D721Med (cell line): ENCODE measurements at regions not wholly inside any gene's neighbourhood (a gene's known extent, or its start where the extent isn't known, plus 50 kb on each side); places are given as distances from the start of the nearest gene placed in this dataset.
"Not testable (repeated sequence)": the region's sequence is repeated elsewhere in the genome, so short reads cannot be mapped to it uniquely, and the experiment has no call there.

Source experiments
- DNase-seq: peaks from one replicate; pipeline ENCODE4 v3.0.0; 2011; ENCODE audit warnings: low spot score; ENCODE audit not compliant: insufficient read length
- FAIRE-seq: peaks from 2 replicates; lab custom pipeline; 2011; peaks lifted over from hg19 to GRCh38; lab: Jason Lieb, UNC
- TF ChIP-seq, protein P1 (sequence below): IDR thresholded peaks from 2 replicates; pipeline ENCODE4 v1.5.1; 2012; ENCODE audit warnings: mild to moderate bottlenecking, control low read depth; ENCODE audit not compliant: insufficient read depth; ENCODE audit errors: missing control alignments

DNA sequence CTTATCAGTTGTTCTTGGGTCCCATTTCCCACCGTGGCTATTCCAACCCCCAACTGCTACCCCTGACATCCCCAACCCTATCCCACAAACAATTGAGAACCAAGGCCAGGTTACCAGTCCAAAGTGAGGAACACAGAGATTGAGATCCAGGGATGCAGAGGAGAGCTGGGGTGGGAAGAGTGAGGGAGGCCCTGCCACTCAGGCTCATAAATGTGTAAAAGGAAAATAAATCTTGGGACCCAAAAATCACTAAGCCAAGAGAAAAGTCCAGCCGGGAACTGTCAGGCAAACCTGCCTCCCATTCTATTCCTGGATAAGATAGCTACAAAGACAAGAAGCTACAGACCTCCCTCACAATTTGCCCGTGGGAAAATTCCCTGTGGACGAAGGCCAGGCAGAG is 101.1 kb upstream of the DLG1 start:
- TF ChIP-seq, protein P1, sequence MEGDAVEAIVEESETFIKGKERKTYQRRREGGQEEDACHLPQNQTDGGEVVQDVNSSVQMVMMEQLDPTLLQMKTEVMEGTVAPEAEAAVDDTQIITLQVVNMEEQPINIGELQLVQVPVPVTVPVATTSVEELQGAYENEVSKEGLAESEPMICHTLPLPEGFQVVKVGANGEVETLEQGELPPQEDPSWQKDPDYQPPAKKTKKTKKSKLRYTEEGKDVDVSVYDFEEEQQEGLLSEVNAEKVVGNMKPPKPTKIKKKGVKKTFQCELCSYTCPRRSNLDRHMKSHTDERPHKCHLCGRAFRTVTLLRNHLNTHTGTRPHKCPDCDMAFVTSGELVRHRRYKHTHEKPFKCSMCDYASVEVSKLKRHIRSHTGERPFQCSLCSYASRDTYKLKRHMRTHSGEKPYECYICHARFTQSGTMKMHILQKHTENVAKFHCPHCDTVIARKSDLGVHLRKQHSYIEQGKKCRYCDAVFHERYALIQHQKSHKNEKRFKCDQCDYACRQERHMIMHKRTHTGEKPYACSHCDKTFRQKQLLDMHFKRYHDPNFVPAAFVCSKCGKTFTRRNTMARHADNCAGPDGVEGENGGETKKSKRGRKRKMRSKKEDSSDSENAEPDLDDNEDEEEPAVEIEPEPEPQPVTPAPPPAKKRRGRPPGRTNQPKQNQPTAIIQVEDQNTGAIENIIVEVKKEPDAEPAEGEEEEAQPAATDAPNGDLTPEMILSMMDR = no peak
- no peak for FAIRE-seq
- no peak for DNase-seq

DNA sequence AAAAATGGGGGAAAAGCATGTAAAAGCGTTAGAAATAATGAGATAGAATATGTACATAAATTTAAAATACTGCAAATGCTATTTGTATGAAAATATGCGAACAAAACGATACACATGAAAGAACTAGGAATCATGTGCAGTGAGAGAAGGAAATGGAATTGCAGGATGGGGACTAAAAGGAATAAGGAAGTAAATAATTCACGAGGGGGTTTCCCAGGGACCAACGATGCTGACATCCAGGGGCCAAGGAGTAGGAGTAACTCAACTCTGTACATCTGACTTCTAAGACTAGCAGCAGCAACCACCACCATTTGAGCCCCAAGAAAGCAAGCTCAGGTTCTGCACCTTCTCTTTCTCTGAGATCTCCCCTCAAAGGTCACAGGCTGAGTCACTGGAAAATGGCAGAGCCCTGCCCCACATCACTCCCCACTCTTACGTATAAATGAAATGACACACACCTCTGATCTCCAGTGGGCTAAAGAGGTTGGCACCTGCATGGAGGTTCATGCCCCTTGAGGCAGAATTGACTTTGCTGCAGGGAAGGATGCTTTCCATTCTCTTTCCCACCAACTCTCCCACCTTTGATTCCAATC is 100.0 kb upstream of the DLG1 start:
- DNase-seq = no peak
- FAIRE-seq = no peak
- TF ChIP-seq, protein P1 = no peak

DNA sequence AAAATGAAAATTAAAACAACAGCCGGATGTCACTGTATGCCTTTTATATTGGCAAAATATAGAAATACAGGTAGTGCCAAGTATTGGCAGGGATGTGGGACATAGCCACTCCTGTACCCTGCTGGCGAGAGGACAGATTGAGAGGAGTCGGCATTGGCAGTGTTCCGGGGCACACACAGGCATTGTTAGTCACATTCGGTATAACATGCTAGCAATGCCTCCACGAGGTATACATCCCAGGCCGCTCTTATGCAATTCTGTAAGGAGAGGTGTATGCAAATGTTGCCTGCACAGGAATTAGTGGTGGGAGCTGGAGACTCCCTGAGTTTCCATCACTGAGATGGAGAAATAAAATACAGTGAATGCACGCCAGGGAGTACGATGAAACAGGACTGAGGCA is 99.4 kb upstream of the DLG1 start:
- TF ChIP-seq, protein P1 = no peak
- no peak for FAIRE-seq
- no peak for DNase-seq

DNA sequence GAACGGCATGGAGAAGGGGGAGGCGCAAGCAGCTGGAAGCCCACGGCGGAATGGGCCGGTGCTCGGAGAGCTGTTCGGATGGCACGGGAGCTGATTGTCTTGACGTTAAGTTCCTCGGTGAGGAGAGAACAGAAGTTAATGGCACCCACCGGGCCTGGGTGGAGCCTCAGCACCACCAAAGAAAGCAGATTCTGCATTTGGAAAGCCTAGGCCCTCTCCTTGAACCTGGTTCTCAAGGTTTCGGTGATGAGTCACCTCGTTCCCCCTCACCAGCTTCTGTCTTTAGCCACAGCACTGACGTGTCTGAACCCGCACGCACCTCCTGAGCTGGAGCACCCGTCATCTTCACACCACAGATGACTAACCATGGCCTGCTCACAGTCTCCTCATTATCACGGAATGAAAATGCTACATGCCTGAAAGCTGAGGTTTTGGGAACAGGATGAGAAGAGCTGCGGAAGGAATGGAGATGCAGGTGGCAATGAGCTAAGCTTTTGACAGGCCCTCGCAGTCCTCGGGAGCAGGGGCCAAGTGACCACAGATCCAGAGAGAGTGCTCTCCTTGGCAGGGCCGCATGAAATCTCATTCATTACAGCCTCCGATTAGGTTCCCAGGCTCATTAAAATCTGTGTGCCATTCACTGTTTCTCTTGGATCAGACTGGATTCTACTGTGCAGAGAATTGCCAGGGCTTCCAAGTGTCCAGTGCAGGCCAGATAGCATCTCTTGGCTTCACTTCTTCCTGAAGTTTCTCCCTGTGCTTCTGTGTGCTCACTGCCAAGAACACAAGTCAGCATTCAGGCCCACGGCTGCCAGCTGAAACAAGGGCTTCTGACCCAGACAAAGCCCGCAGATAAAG is 96.3 kb upstream of the DLG1 start:
- DNase-seq = no peak
- no peak for FAIRE-seq
- TF ChIP-seq, protein P1 = no peak

DNA sequence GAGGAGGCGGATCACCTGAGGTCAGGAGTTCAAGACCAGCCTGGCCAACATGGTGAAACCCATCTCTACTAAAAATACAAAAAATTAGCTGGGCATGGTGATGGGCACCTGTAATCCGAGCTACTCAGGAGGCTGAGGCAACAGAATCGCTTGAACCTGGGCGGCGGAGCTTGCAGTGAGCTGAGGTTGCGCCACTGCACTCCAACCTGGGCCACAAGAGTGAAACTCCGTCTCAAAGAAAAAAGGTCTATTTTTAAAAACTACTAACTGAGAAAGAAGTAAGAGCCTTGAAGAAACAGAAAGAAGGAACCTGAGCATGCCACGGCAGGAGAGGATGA is 95.7 kb upstream of the DLG1 start:
- DNase-seq, FAIRE-seq: not testable (repeated sequence)

DNA sequence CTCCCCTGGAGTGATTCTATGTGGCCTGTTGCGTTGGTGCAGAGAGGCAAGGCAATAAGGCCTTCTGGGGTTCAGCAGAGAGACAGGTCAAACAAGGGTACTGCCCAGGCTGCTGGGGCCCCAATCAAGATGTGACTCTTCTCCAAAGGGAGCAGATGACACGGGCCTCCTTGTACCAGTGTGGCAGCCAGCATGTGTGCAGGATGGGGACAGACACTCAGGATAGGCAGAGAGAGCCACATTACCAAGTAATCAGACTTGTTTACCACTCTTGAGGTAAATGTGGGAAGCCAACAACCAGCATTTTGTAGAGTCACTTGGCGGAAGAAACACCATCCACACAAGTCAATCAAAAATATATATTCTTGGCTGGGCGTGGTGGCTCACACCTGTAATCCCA is 95.3 kb upstream of the DLG1 start:
- TF ChIP-seq, protein P1 = no peak
- DNase-seq (no peak), FAIRE-seq (no peak)

DNA sequence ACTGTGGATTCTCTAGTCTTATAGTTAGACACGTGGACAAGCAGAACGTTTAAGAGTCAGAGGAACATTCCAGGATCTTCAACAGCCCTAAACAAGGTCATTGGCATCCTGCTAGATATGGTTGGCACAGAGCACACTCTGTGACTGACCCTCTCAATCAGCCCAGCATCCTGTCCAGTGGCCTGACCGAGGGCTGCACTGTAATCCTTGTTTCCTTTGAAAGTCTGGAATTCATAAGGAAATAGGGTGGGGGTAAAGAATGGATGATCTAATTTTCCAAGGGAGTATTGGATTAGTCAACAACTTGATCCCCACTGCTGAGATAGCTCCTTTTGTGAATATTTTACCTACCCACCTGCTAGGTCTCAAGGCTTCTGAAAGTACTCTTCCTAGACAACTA is 94.5 kb upstream of the DLG1 start:
- TF ChIP-seq, protein P1 = no peak
- FAIRE-seq = no peak
- no peak for DNase-seq
